HEK293 (cell line): ENCODE measurements at regions not wholly inside any gene's neighbourhood (a gene's known extent, or its start where the extent isn't known, plus 50 kb on each side); places are given as distances from the start of the nearest gene placed in this dataset.

Source experiments
- CTCF ChIP-seq: fragments of 450-650 bp; formaldehyde crosslinking; IDR thresholded peaks from 2 replicates; pipeline ENCODE4 v1.5.1; 2016; ENCODE audit warnings: missing biosample characterization, missing genetic modification characterization
- HOXA7 ChIP-seq: sonication (generic); formaldehyde crosslinking; IDR thresholded peaks from 2 replicates; pipeline ENCODE4 v1.8.1; 2022; ENCODE audit warnings: missing genetic modification reagents, borderline replicate concordance
- OSR2 ChIP-seq: fragments of 450-650 bp; formaldehyde crosslinking; IDR thresholded peaks from 2 replicates; pipeline ENCODE4 v1.5.1; 2016; ENCODE audit warnings: missing biosample characterization, missing genetic modification characterization
- PATZ1 ChIP-seq: fragments of 450-650 bp; formaldehyde crosslinking; IDR thresholded peaks from 2 replicates; pipeline ENCODE4 v1.5.1; 2016; ENCODE audit warnings: missing biosample characterization, missing genetic modification characterization
- PRDM10 ChIP-seq: fragments of 450-650 bp; formaldehyde crosslinking; IDR thresholded peaks from 2 replicates; pipeline ENCODE4 v1.5.1; 2016; ENCODE audit warnings: missing biosample characterization, missing genetic modification characterization
- REPIN1 ChIP-seq: fragments of 450-650 bp; formaldehyde crosslinking; IDR thresholded peaks from 2 replicates; pipeline ENCODE4 v1.5.1; 2017; ENCODE audit warnings: missing biosample characterization, missing genetic modification characterization, low read depth
- ZBTB44 ChIP-seq: fragments of 450-650 bp; IDR thresholded peaks from 2 replicates; pipeline ENCODE4 v1.5.1; 2018; ENCODE audit warnings: missing biosample characterization, mild to moderate bottlenecking, missing genetic modification characterization
- ZBTB6 ChIP-seq: fragments of 450-650 bp; formaldehyde crosslinking; IDR thresholded peaks from 2 replicates; pipeline ENCODE4 v1.5.1; 2017; ENCODE audit warnings: missing biosample characterization, missing genetic modification characterization
- ZNF138 ChIP-seq: fragments of 450-650 bp; formaldehyde crosslinking; IDR thresholded peaks from 2 replicates; pipeline ENCODE4 v1.5.1; 2016; ENCODE audit warnings: missing biosample characterization, missing genetic modification characterization, borderline replicate concordance
- ZNF175 ChIP-seq: fragments of 450-650 bp; formaldehyde crosslinking; IDR thresholded peaks from 2 replicates; pipeline ENCODE4 v1.5.1; 2016; ENCODE audit warnings: missing biosample characterization, missing genetic modification characterization
- ZNF677 ChIP-seq: fragments of 450-650 bp; IDR thresholded peaks from 2 replicates; pipeline ENCODE4 v1.5.0; 2018; ENCODE audit warnings: missing biosample characterization, mild to moderate bottlenecking, missing genetic modification characterization, moderate library complexity
- ZNF692 ChIP-seq: fragments of 450-650 bp; formaldehyde crosslinking; IDR thresholded peaks from 2 replicates; pipeline ENCODE4 v1.5.1; 2016; ENCODE audit warnings: missing biosample characterization, missing genetic modification characterization
- ZNF830 ChIP-seq: fragments of 450-650 bp; IDR thresholded peaks from 2 replicates; pipeline ENCODE4 v1.5.0; 2018; ENCODE audit warnings: missing biosample characterization, missing genetic modification characterization, low read depth, mild to moderate bottlenecking, moderate library complexity

GRCh38 chr10:57790703-57791102 is 477.0 kb downstream of the IPMK start:
- TF ChIP-seq OSR2 (tag by site-specific recombination) (no peak), PRDM10 (tag by site-specific recombination) (no peak), ZNF138 (tag by site-specific recombination) (no peak), CTCF (tag by site-specific recombination) (no peak), REPIN1 (tag by site-specific recombination) (no peak), ZBTB44 (no peak), ZBTB6 (tag by site-specific recombination) (no peak), ZNF830 (tag by site-specific recombination) (no peak), ZNF677 (tag by site-specific recombination) (no peak), PATZ1 (tag by site-specific recombination) (no peak), ZNF692 (tag by site-specific recombination) (no peak), ZNF175 (no peak), HOXA7 (CRISPR knock-in tag) (no peak)
